Left ventricle myocardium inferior (tissue), 1 donor: ENCODE measurements at regions not wholly inside any gene's neighbourhood (a gene's known extent, or its start where the extent isn't known, plus 50 kb on each side); places are given as distances from the start of the nearest gene placed in this dataset.

Source experiments
- DNase-seq: peaks from one replicate; pipeline ENCODE4 v3.0.0-alpha.2; 2020
- H3K27ac ChIP-seq: fragments of 200-600 bp; replicated peaks from 2 replicates; pipeline ENCODE4 v1.8.0; 2021
- H3K27me3 ChIP-seq: fragments of 200-600 bp; 2 replicates; pipeline ENCODE4 v1.8.0; 2021; ENCODE audit warnings: low read depth
- H3K36me3 ChIP-seq: fragments of 200-600 bp; 2 replicates; pipeline ENCODE4 v1.8.0; 2021
- H3K4me1 ChIP-seq: fragments of 200-600 bp; 2 replicates; pipeline ENCODE4 v1.8.0; 2021
- H3K4me3 ChIP-seq: fragments of 200-600 bp; 2 replicates; pipeline ENCODE4 v1.8.0; 2021; ENCODE audit warnings: mild to moderate bottlenecking, moderate library complexity
- H3K9me3 ChIP-seq: fragments of 200-600 bp; replicated peaks from 2 replicates; pipeline ENCODE4 v1.8.0; 2021
- CTCF ChIP-seq: fragments of 200-600 bp; IDR thresholded peaks from 2 replicates; pipeline ENCODE4 v1.8.0; 2021; ENCODE audit warnings: antibody characterized with exemption, mild to moderate bottlenecking, borderline replicate concordance
- intact Hi-C: fragments of 100-400 bp; cut with micrococcal nuclease; formaldehyde crosslinking; loops from one replicate; pipeline ENCODE4 v1.11.0; 2022
- donor health status: DM: no; HTN: yes; CAD: no; lungs with severe emphysema.

- no peak for DNase-seq
- intact Hi-C loops = no loop called here
- H3K36me3 ChIP-seq = no peaks in the 10 kb centered on the region
- no peaks in the 10 kb centered on the region for H3K27me3 ChIP-seq
- no peaks in the 10 kb centered on the region for H3K9me3 ChIP-seq
- TF ChIP-seq CTCF = no peak
- H3K27ac ChIP-seq = no peak overlapping the region
- no peaks in the 10 kb centered on the region for H3K4me1 ChIP-seq
- H3K4me3 ChIP-seq = no peak overlapping the region
These were observed 355.8 kb downstream of the GPATCH2 start for GRCh38 chr1:217274927-217275654.

- no peaks in the 10 kb centered on the region for H3K36me3 ChIP-seq
- intact Hi-C loops = no loop called here
- no peak for DNase-seq
- no peak overlapping the region for H3K4me3 ChIP-seq
- no peak overlapping the region for H3K27ac ChIP-seq
- no peaks in the 10 kb centered on the region for H3K9me3 ChIP-seq
- no peak for TF ChIP-seq CTCF
- H3K27me3 ChIP-seq = no peaks in the 10 kb centered on the region
- no peaks in the 10 kb centered on the region for H3K4me1 ChIP-seq
These were observed 356.5 kb downstream of the GPATCH2 start for GRCh38 chr1:217274416-217274815.

GRCh38 chr1:217273866-217274265, 357.0 kb downstream of the GPATCH2 start:
- no peaks in the 10 kb centered on the region for H3K36me3 ChIP-seq
- DNase-seq = no peak
- H3K27ac ChIP-seq = no peak overlapping the region
- H3K4me1 ChIP-seq = no peaks in the 10 kb centered on the region
- no peak for TF ChIP-seq CTCF
- H3K27me3 ChIP-seq = no peaks in the 10 kb centered on the region
- intact Hi-C loops = no loop called here
- no peak overlapping the region for H3K4me3 ChIP-seq
- no peaks in the 10 kb centered on the region for H3K9me3 ChIP-seq

GRCh38 chr1:217272385-217272784, 358.5 kb downstream of the GPATCH2 start:
- intact Hi-C loops = no loop called here
- no peaks in the 10 kb centered on the region for H3K27me3 ChIP-seq
- H3K27ac ChIP-seq = no peak overlapping the region
- no peaks in the 10 kb centered on the region for H3K9me3 ChIP-seq
- H3K36me3 ChIP-seq = no peaks in the 10 kb centered on the region
- TF ChIP-seq CTCF = no peak
- DNase-seq = no peak
- H3K4me1 ChIP-seq = no peaks in the 10 kb centered on the region
- no peak overlapping the region for H3K4me3 ChIP-seq

GRCh38 chr1:217270101-217270500, 360.8 kb downstream of the GPATCH2 start:
- no peak for DNase-seq
- H3K4me3 ChIP-seq = no peak overlapping the region
- H3K27ac ChIP-seq = no peak overlapping the region
- no peaks in the 10 kb centered on the region for H3K9me3 ChIP-seq
- H3K36me3 ChIP-seq = no peaks in the 10 kb centered on the region
- no peak for TF ChIP-seq CTCF
- H3K27me3 ChIP-seq = no peaks in the 10 kb centered on the region
- intact Hi-C loops = no loop called here
- H3K4me1 ChIP-seq = no peaks in the 10 kb centered on the region
